T-helper 9 cell (primary cell): ENCODE measurements at regions not wholly inside any gene's neighbourhood (a gene's known extent, or its start where the extent isn't known, plus 50 kb on each side); places are given as distances from the start of the nearest gene placed in this dataset.

ENCODE experiments used
- DNase-seq: peaks from one replicate; pipeline ENCODE4 v3.0.0-alpha.2; 2020

- DNase-seq: no peak
Observed at GRCh38 chr22:25351631-25352293, 132.3 kb downstream of the CRYBB2 start.

GRCh38 chr22:25352294-25352680 is 132.8 kb downstream of the CRYBB2 start:
- DNase-seq: no peak

- no peak for DNase-seq
Observed at GRCh38 chr22:25353516-25354445, 134.3 kb downstream of the CRYBB2 start.

- no peak for DNase-seq
Observed at GRCh38 chr22:25354456-25354855, 135.0 kb downstream of the CRYBB2 start.

GRCh38 chr22:25357132-25357455 is 137.7 kb downstream of the CRYBB2 start:
- DNase-seq: no peak

- DNase-seq: no peak
Observed at GRCh38 chr22:25357606-25358420, 138.4 kb downstream of the CRYBB2 start.

- no peak for DNase-seq
Observed at GRCh38 chr22:25358421-25359170, 139.2 kb downstream of the CRYBB2 start.

GRCh38 chr22:25359601-25360261 is 140.3 kb downstream of the CRYBB2 start:
- DNase-seq: no peak

GRCh38 chr22:25360411-25360810 is 141.0 kb downstream of the CRYBB2 start:
- no peak for DNase-seq

GRCh38 chr22:25360891-25361645 is 141.6 kb downstream of the CRYBB2 start:
- DNase-seq: no peak

GRCh38 chr22:25361899-25362214 is 142.4 kb downstream of the CRYBB2 start:
- no peak for DNase-seq

- peak; percentile 64 for DNase-seq
Observed at GRCh38 chr22:25362215-25362882, 142.9 kb downstream of the CRYBB2 start.

- no peak for DNase-seq
Observed at GRCh38 chr22:25362883-25363240, 143.4 kb downstream of the CRYBB2 start.

- DNase-seq: no peak
Observed at GRCh38 chr22:25363474-25363873, 144.0 kb downstream of the CRYBB2 start.

GRCh38 chr22:25364281-25364680 is 144.8 kb downstream of the CRYBB2 start:
- no peak for DNase-seq

- no peak for DNase-seq
Observed at GRCh38 chr22:25364736-25365241, 145.3 kb downstream of the CRYBB2 start.

- DNase-seq: no peak
Observed at GRCh38 chr22:25365491-25366261, 146.2 kb downstream of the CRYBB2 start.

- DNase-seq: no peak
Observed at GRCh38 chr22:25366408-25366807, 147.0 kb downstream of the CRYBB2 start.

GRCh38 chr22:25366876-25367466 is 147.5 kb downstream of the CRYBB2 start:
- DNase-seq: no peak

GRCh38 chr22:25367756-25368155 is 148.3 kb downstream of the CRYBB2 start:
- no peak for DNase-seq
